Heart left ventricle (tissue), 13 donors: ENCODE measurements at regions not wholly inside any gene's neighbourhood (a gene's known extent, or its start where the extent isn't known, plus 50 kb on each side); places are given as distances from the start of the nearest gene placed in this dataset.

Experiments
- POLR2A ChIP-seq, 2 donors: fragments of 450-650 bp; IDR thresholded peaks; one replicate each; pipeline ENCODE4 v1.6.1; 2017; ENCODE audit warnings: antibody characterized with exemption in 2 of 2, mild to moderate bottlenecking in 2 of 2, moderate library complexity in 2 of 2
- TF ChIP-seq, protein P1 (sequence below), 12 donors: fragments of 200-600 bp; sonication (generic) in 4 of 12; IDR thresholded peaks; one replicate each; pipeline versions ENCODE4 v1.5.0 to v1.8.0; 2018 to 2022; ENCODE audit warnings: antibody characterized with exemption in 12 of 12, mild to moderate bottlenecking in 5 of 12
- donor health status: ischemic (EF 13 %, LVEDD 7.1; RV severe dilation, severe dysfunction).
- donor health status: DM: no; HTN: yes; CAD: no.
- donor health status: DM: no; HTN: no; CAD: no.
- donor health status: ischemic (EF 25% LVEDD 6.9; RV normal size, moderate dysfunction).
- donor health status: ischemic (EF 25% LVEDD 5.7; RV mildly dilated, moderate dysfunction).
- donor health status: ischemic (EF 35%, LVEDD 5.7; RV mildly dilated, moderate dysfunction).
- donor health status: nonischemic (EF 11% LVEDD 7.7; RV severe dilation, severe dysfunction).
- donor health status: DM: yes; HTN: yes; CAD: no.
- donor health status: PGD.
- donor health status: ischemic (EF 29% LVEDD 5.4; RV normal size, mild dysfunction).
- donor health status: nonischemic (EF 23%, LVEDD 6.1; RV moderate dilation, normal function).

GRCh38 chr3:43219616-43220015, 66.7 kb upstream of the SNRK start:
- TF ChIP-seq, protein P1, sequence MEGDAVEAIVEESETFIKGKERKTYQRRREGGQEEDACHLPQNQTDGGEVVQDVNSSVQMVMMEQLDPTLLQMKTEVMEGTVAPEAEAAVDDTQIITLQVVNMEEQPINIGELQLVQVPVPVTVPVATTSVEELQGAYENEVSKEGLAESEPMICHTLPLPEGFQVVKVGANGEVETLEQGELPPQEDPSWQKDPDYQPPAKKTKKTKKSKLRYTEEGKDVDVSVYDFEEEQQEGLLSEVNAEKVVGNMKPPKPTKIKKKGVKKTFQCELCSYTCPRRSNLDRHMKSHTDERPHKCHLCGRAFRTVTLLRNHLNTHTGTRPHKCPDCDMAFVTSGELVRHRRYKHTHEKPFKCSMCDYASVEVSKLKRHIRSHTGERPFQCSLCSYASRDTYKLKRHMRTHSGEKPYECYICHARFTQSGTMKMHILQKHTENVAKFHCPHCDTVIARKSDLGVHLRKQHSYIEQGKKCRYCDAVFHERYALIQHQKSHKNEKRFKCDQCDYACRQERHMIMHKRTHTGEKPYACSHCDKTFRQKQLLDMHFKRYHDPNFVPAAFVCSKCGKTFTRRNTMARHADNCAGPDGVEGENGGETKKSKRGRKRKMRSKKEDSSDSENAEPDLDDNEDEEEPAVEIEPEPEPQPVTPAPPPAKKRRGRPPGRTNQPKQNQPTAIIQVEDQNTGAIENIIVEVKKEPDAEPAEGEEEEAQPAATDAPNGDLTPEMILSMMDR (IDR thresholded peaks at IDR 0.05): no peak
- TF ChIP-seq POLR2A (IDR thresholded peaks at IDR 0.05): no peak
